Right lobe of liver (tissue), 4 donors: ENCODE measurements at regions not wholly inside any gene's neighbourhood (a gene's known extent, or its start where the extent isn't known, plus 50 kb on each side); places are given as distances from the start of the nearest gene placed in this dataset.

ENCODE experiments used
- CTCF ChIP-seq, 4 donors: fragments of 200-600 bp in 3 of 4; fragments of 450-650 bp in 1 of 4; IDR thresholded peaks; one replicate each; pipeline versions ENCODE4 v1.5.1 to v1.8.0; 2016 to 2022; ENCODE audit warnings: antibody characterized with exemption in 4 of 4, mild to moderate bottlenecking in 2 of 4
- POLR2A ChIP-seq: fragments of 450-650 bp; IDR thresholded peaks from one replicate; pipeline ENCODE4 v1.6.1; 2017; ENCODE audit warnings: antibody characterized with exemption, mild to moderate bottlenecking
- donor health status: DM: no; HTN: no; CAD: no.
- donor health status: DM: no; HTN: no; CAD: no.
- donor health status: DM: no; HTN: yes; CAD: no.

DNA sequence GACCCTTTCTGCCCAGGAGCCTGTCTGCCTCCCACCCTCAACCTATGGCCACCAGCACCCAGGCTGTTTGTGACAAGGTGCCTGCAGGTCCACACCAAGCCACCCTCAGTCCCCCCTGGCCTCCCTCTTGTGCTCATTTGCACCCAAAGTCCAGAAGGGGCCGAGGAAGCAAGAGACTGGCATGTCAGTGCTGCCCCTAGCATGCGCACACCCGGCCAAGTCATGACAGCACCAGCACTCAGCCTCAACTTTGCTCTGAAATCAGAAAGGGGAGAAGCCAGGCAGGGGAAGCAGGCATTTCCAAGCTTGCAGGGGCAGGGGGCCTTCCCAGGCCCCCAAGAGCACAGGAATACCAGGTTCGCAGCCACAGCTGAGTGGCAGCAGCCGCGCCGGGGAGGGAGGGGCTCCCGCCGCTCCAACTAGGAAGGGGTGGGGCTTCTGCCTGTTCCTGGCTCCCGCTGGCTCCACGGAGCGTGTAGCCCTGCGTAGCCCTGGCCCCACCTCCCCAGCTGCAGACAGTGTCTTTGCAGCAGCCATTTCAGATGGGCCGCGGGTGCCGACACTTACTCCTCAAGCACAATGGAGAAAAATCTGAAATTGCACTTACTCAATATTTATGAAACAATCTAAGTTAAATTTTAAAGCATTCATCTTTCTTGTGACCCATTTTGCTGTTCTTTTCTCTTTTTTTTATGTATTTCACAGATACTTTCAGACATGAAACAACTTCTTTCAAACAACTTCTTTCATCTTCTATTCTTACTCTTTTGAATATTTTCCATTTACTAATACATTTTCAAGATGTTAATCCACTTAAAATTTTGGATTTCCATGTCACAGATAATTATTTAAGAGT lies 54.9 kb upstream of the ABCB5 start:
- TF ChIP-seq CTCF (IDR thresholded peaks at IDR 0.05), result no peak
- TF ChIP-seq POLR2A, result no peak
